SK-N-SH treated with all-trans-retinoic acid at 6 μM for 48 hours (cell line): ENCODE measurements at regions not wholly inside any gene's neighbourhood (a gene's known extent, or its start where the extent isn't known, plus 50 kb on each side); places are given as distances from the start of the nearest gene placed in this dataset.
A peak's percentile ranks its signal among the peaks of the same experiment; 100 is the strongest.

Experiments
- ATAC-seq: fragments of 200-7000 bp; cut with Tn5 transposase; 3 replicates; pipeline ENCODE4 v1.9.1; 2020; ENCODE audit warnings: mild to moderate bottlenecking, moderate library complexity
- ARNTL ChIP-seq: fragments of 450-650 bp; formaldehyde crosslinking; IDR thresholded peaks from 2 replicates; pipeline ENCODE4 v1.5.0; 2020; ENCODE audit warnings: low read depth, mild to moderate bottlenecking, moderate library complexity, borderline replicate concordance
- BACH2 ChIP-seq: fragments of 250-450 bp; sonication (Bioruptor Pico); IDR thresholded peaks from 2 replicates; pipeline ENCODE4 v1.9.0; 2021; ENCODE audit warnings: mild to moderate bottlenecking, borderline replicate concordance
- CSDC2 ChIP-seq: fragments of 250-450 bp; sonication (Bioruptor Pico); IDR thresholded peaks from 2 replicates; pipeline ENCODE4 v1.5.0; 2020; ENCODE audit warnings: mild to moderate bottlenecking, moderate library complexity
- CSRNP3 ChIP-seq: fragments of 250-450 bp; sonication (Bioruptor Pico); IDR thresholded peaks from 2 replicates; pipeline ENCODE4 v1.5.1; 2021; ENCODE audit warnings: mild to moderate bottlenecking, moderate library complexity
- ESRRG ChIP-seq: fragments of 250-450 bp; sonication (Bioruptor Pico); IDR thresholded peaks from 2 replicates; pipeline ENCODE4 v1.6.1; 2021; ENCODE audit warnings: mild to moderate bottlenecking
- GLIS3 ChIP-seq: fragments of 250-450 bp; sonication (Bioruptor Pico); IDR thresholded peaks from 2 replicates; pipeline ENCODE4 v1.5.0; 2020; ENCODE audit warnings: mild to moderate bottlenecking, moderate library complexity
- ISL1 ChIP-seq: fragments of 250-450 bp; sonication (Bioruptor Pico); IDR thresholded peaks from 2 replicates; pipeline ENCODE4 v2.1.2; 2022; ENCODE audit warnings: mild to moderate bottlenecking, moderate library complexity
- OSR1 ChIP-seq: fragments of 250-450 bp; sonication (Bioruptor Pico); IDR thresholded peaks from 2 replicates; pipeline ENCODE4 v1.8.0; 2022; ENCODE audit warnings: moderate library complexity, mild to moderate bottlenecking, inconsistent platforms
- PATZ1 ChIP-seq: fragments of 250-450 bp; sonication (Bioruptor Pico); IDR thresholded peaks from 2 replicates; pipeline ENCODE4 v1.8.0; 2020; ENCODE audit warnings: mild to moderate bottlenecking, moderate library complexity, borderline replicate concordance
- PPARA ChIP-seq: fragments of 250-450 bp; sonication (Bioruptor Pico); IDR thresholded peaks from 2 replicates; pipeline ENCODE4 v1.5.0; 2020; ENCODE audit warnings: mild to moderate bottlenecking, borderline replicate concordance
- RARB ChIP-seq: fragments of 250-450 bp; sonication (Bioruptor Pico); IDR thresholded peaks from 2 replicates; pipeline ENCODE4 v1.8.0; 2021; ENCODE audit warnings: mild to moderate bottlenecking, moderate library complexity
- SNAI2 ChIP-seq: fragments of 250-450 bp; sonication (Bioruptor Pico); IDR thresholded peaks from 2 replicates; pipeline ENCODE4 v1.5.0; 2020; ENCODE audit warnings: mild to moderate bottlenecking, moderate library complexity
- TCF4 ChIP-seq: fragments of 250-450 bp; sonication (Bioruptor Pico); IDR thresholded peaks from 2 replicates; pipeline ENCODE4 v1.8.0; 2021; ENCODE audit warnings: mild to moderate bottlenecking, moderate library complexity, borderline replicate concordance
- TOX ChIP-seq: fragments of 250-450 bp; sonication (Bioruptor Pico); IDR thresholded peaks from 2 replicates; pipeline ENCODE4 v1.8.0; 2021; ENCODE audit warnings: mild to moderate bottlenecking, moderate library complexity, borderline replicate concordance
- TSHZ2 ChIP-seq: fragments of 250-450 bp; sonication (Bioruptor Pico); IDR thresholded peaks from 2 replicates; pipeline ENCODE4 v1.5.0; 2020; ENCODE audit warnings: mild to moderate bottlenecking, moderate library complexity
- ZC3H10 ChIP-seq: fragments of 250-450 bp; sonication (Bioruptor Pico); IDR thresholded peaks from 2 replicates; pipeline ENCODE4 v1.5.1; 2021; ENCODE audit warnings: mild to moderate bottlenecking, moderate library complexity
- ZFP3 ChIP-seq: fragments of 250-450 bp; sonication (Bioruptor Pico); IDR thresholded peaks from 2 replicates; pipeline ENCODE4 v1.5.0; 2020; ENCODE audit warnings: mild to moderate bottlenecking, moderate library complexity
- ZNF565 ChIP-seq: fragments of 450-650 bp; formaldehyde crosslinking; conservative IDR thresholded peaks from 2 replicates; pipeline ENCODE4 v1.5.0; 2020; ENCODE audit warnings: low read depth, mild to moderate bottlenecking, moderate library complexity
- ZNF70 ChIP-seq: fragments of 450-650 bp; formaldehyde crosslinking; IDR thresholded peaks from 2 replicates; pipeline ENCODE4 v1.5.0; 2020; ENCODE audit warnings: mild to moderate bottlenecking, moderate library complexity
- ZNF8 ChIP-seq: fragments of 450-650 bp; formaldehyde crosslinking; IDR thresholded peaks from 2 replicates; pipeline ENCODE4 v1.5.0; 2020; ENCODE audit warnings: mild to moderate bottlenecking, moderate library complexity
- TF ChIP-seq, protein P1 (sequence below): fragments of 250-450 bp; sonication (Bioruptor Pico); IDR thresholded peaks from 2 replicates; pipeline ENCODE4 v1.8.0; 2021; ENCODE audit warnings: low read depth, mild to moderate bottlenecking, moderate library complexity, borderline replicate concordance

DNA sequence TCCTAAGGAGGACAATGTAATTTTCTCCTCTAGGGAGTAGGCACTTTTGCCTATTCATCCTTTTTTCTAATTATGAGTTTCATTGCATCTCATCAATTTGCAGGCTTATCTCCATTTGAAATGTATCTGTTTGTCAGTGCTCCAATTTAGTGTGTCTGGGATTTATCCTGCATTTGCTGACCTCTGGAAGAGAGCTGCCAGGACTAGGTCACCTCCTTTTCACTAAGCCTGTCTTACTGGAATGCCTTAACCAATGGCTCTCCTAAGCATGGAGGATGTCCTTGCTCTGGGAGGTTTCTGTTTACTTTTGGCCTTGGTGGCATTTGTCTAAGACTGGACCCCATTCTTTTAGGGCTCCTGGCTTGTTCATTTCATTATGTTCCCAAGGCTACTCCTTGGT is 261.5 kb downstream of the NEBL start:
- TF ChIP-seq SNAI2 (CRISPR knock-in tag): no peak
- TF ChIP-seq, protein P1, sequence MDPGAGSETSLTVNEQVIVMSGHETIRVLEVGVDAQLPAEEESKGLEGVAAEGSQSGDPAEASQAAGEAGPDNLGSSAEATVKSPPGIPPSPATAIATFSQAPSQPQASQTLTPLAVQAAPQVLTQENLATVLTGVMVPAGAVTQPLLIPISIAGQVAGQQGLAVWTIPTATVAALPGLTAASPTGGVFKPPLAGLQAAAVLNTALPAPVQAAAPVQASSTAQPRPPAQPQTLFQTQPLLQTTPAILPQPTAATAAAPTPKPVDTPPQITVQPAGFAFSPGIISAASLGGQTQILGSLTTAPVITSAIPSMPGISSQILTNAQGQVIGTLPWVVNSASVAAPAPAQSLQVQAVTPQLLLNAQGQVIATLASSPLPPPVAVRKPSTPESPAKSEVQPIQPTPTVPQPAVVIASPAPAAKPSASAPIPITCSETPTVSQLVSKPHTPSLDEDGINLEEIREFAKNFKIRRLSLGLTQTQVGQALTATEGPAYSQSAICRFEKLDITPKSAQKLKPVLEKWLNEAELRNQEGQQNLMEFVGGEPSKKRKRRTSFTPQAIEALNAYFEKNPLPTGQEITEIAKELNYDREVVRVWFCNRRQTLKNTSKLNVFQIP (CRISPR knock-in tag): no peak
- TF ChIP-seq ZFP3 (CRISPR knock-in tag): no peak
- TF ChIP-seq ZNF70 (CRISPR knock-in tag): no peak
- TF ChIP-seq CSDC2: no peak
- TF ChIP-seq TSHZ2 (CRISPR knock-in tag): peak; percentile 45; the same call in 1 of the 2 replicates
- no peak for TF ChIP-seq TOX (CRISPR knock-in tag)
- TF ChIP-seq ZC3H10 (CRISPR knock-in tag): no peak
- peak; percentile 35 for TF ChIP-seq TCF4
- TF ChIP-seq BACH2 (CRISPR knock-in tag): no peak
- no peak for TF ChIP-seq RARB (CRISPR knock-in tag)
- no peak for TF ChIP-seq ARNTL
- no peak for TF ChIP-seq ESRRG (CRISPR knock-in tag)
- peak; percentile 60 for TF ChIP-seq ISL1 (CRISPR knock-in tag)
- TF ChIP-seq ZNF8 (CRISPR knock-in tag): no peak
- no peak for ATAC-seq

GRCh38 chr10:20634839-20635238 is 262.3 kb downstream of the NEBL start:
- TF ChIP-seq ISL1 (CRISPR knock-in tag): peak; percentile 76
- no peak for TF ChIP-seq TCF4
- no peak for ATAC-seq

DNA sequence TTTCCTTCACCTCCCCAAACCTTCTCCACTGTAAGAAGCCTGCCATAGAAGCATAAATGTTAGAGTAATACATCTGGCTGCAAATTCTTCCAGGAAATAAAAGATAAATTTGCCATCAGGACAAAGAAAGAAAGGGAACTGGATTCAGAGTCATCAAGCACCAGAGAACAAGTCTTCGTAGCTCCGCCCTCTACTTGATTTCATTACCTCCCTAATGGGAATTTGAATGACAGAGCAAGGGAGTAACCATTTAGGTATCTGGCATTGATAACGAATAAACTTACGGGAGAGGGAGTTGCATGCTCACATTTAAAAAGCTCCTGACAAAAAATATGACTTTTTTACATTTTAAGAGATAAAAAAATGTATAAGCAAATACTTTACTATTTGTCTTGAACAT is 263.4 kb downstream of the NEBL start:
- no peak for TF ChIP-seq ZFP3 (CRISPR knock-in tag)
- no peak for TF ChIP-seq BACH2 (CRISPR knock-in tag)
- no peak for TF ChIP-seq TOX (CRISPR knock-in tag)
- no peak for TF ChIP-seq ISL1 (CRISPR knock-in tag)
- TF ChIP-seq ZNF8 (CRISPR knock-in tag): no peak
- TF ChIP-seq SNAI2 (CRISPR knock-in tag): no peak
- no peak for TF ChIP-seq ESRRG (CRISPR knock-in tag)
- no peak for TF ChIP-seq OSR1 (CRISPR knock-in tag)
- TF ChIP-seq ZNF70 (CRISPR knock-in tag): no peak
- TF ChIP-seq GLIS3 (CRISPR knock-in tag): no peak
- TF ChIP-seq ZNF565 (CRISPR knock-in tag): no peak
- TF ChIP-seq, protein P1 (CRISPR knock-in tag): no peak
- TF ChIP-seq PPARA (CRISPR knock-in tag): no peak
- TF ChIP-seq PATZ1 (CRISPR knock-in tag): no peak
- TF ChIP-seq CSDC2: no peak
- ATAC-seq: no peak

DNA sequence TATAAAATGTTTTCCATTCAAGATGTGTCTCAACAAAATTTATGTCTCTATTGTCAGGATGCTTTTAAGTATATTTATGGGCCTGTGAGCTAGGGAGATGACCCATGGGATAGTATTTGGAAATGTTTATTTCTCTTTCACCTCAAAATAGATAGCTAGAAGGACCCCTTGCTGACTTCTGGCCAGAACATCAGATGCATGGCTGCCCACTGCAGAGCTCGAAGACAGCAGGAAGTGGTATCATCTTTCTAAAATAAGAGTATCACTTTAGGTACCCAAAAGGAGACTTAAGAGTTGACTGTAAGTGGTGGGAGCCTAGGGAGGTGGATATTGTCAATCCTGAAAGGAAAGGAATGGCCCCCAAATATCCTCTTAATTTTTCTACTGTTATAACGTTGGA is 264.4 kb downstream of the NEBL start:
- ATAC-seq: no peak
- no peak for TF ChIP-seq TSHZ2 (CRISPR knock-in tag)
- no peak for TF ChIP-seq SNAI2 (CRISPR knock-in tag)
- no peak for TF ChIP-seq TCF4
- TF ChIP-seq ZNF565 (CRISPR knock-in tag): no peak
- TF ChIP-seq, protein P1 (CRISPR knock-in tag): no peak
- TF ChIP-seq TOX (CRISPR knock-in tag): no peak
- TF ChIP-seq ZFP3 (CRISPR knock-in tag): no peak
- TF ChIP-seq CSDC2: no peak
- no peak for TF ChIP-seq CSRNP3
- TF ChIP-seq ARNTL: no peak
